H9 (cell line): ENCODE measurements at regions not wholly inside any gene's neighbourhood (a gene's known extent, or its start where the extent isn't known, plus 50 kb on each side); places are given as distances from the start of the nearest gene placed in this dataset.

Experiments
- DNase-seq: peaks from one replicate; pipeline ENCODE4 v3.0.0-alpha.2; 2017
- H2AFZ ChIP-seq: one replicate; pipeline ENCODE4 v1.6.1; 2013; ENCODE audit warnings: mild to moderate bottlenecking, low read length, control low read depth, moderate library complexity
- H2AK5ac ChIP-seq: 2 replicates; pipeline ENCODE4 v1.6.1; 2013; ENCODE audit warnings: low read length, control low read depth, mixed read lengths; ENCODE audit not compliant: insufficient read length
- H2BK120ac ChIP-seq: one replicate; pipeline ENCODE4 v1.6.1; 2013; ENCODE audit warnings: low read depth, mild to moderate bottlenecking, low read length, control low read depth, inconsistent platforms; ENCODE audit not compliant: poor library complexity, severe bottlenecking
- H2BK12ac ChIP-seq: 2 replicates; pipeline ENCODE4 v1.6.1; 2013; ENCODE audit warnings: low read length, control low read depth, mixed read lengths, low read depth; ENCODE audit not compliant: insufficient read length
- H2BK15ac ChIP-seq: 2 replicates; pipeline ENCODE4 v1.6.1; 2013; ENCODE audit warnings: low read depth, low read length, control low read depth
- H2BK20ac ChIP-seq: one replicate; pipeline ENCODE4 v1.6.1; 2013; ENCODE audit warnings: low read depth, mild to moderate bottlenecking, low read length, control low read depth, inconsistent platforms; ENCODE audit not compliant: poor library complexity, severe bottlenecking
- H2BK5ac ChIP-seq: 2 replicates; pipeline ENCODE4 v1.6.1; 2013; ENCODE audit warnings: low read length, control low read depth, mixed read lengths; ENCODE audit not compliant: insufficient read length
- H3K14ac ChIP-seq: 2 replicates; pipeline ENCODE4 v1.6.1; 2013; ENCODE audit warnings: low read length, control low read depth; ENCODE audit not compliant: insufficient read depth
- H3K18ac ChIP-seq: 2 replicates; pipeline ENCODE4 v1.6.1; 2013; ENCODE audit warnings: low read depth, mild to moderate bottlenecking, mixed read lengths, low read length, control low read depth; ENCODE audit not compliant: insufficient read length
- H3K23ac ChIP-seq: 2 replicates; pipeline ENCODE4 v1.6.1; 2013; ENCODE audit warnings: low read length, control low read depth, mixed read lengths, low read depth; ENCODE audit not compliant: insufficient read length
- H3K23me2 ChIP-seq: 2 replicates; pipeline ENCODE4 v1.6.1; 2013; ENCODE audit warnings: low read depth, mild to moderate bottlenecking, mixed read lengths, low read length, control low read depth; ENCODE audit not compliant: insufficient read length, poor library complexity, severe bottlenecking
- H3K27ac ChIP-seq: 2 replicates; pipeline ENCODE4 v1.5.1; 2013; ENCODE audit warnings: low read length, control low read depth, mixed read lengths, low read depth; ENCODE audit not compliant: insufficient read length
- H3K27me3 ChIP-seq: 2 replicates; pipeline ENCODE4 v1.6.1; 2013; ENCODE audit warnings: low read length, control low read depth, inconsistent platforms; ENCODE audit not compliant: insufficient read depth
- H3K4ac ChIP-seq: 2 replicates; pipeline ENCODE4 v1.6.1; 2013; ENCODE audit warnings: low read depth, mild to moderate bottlenecking, control low read depth, inconsistent platforms, low read length, moderate library complexity
- H3K4me1 ChIP-seq: 2 replicates; pipeline ENCODE4 v1.6.1; 2013; ENCODE audit warnings: low read length, control low read depth, inconsistent platforms; ENCODE audit not compliant: insufficient read depth
- H3K4me2 ChIP-seq: 2 replicates; pipeline ENCODE4 v1.6.1; 2013; ENCODE audit warnings: low read length, control low read depth, mixed read lengths; ENCODE audit not compliant: insufficient read length, insufficient read depth
- H3K56ac ChIP-seq: 2 replicates; pipeline ENCODE4 v1.6.1; 2013; ENCODE audit warnings: low read depth, mild to moderate bottlenecking, mixed read lengths, low read length, control low read depth; ENCODE audit not compliant: insufficient read length
- H3K79me1 ChIP-seq: 2 replicates; pipeline ENCODE4 v1.6.1; 2013; ENCODE audit warnings: low read depth, mild to moderate bottlenecking, moderate library complexity, low read length, control low read depth, inconsistent platforms; ENCODE audit not compliant: insufficient read depth, poor library complexity, severe bottlenecking
- H3K79me2 ChIP-seq: 2 replicates; pipeline ENCODE4 v1.6.1; 2013; ENCODE audit warnings: low read length, control low read depth, inconsistent platforms; ENCODE audit not compliant: insufficient read depth
- H3K9ac ChIP-seq: 2 replicates; pipeline ENCODE4 v1.6.1; 2013; ENCODE audit warnings: low read length, control low read depth, mixed read lengths; ENCODE audit not compliant: insufficient read length; ENCODE audit errors: extremely low read depth
- H3K9me3 ChIP-seq: one replicate; pipeline ENCODE4 v1.6.1; 2013; ENCODE audit warnings: low read depth, low read length, inconsistent platforms; ENCODE audit not compliant: control insufficient read depth
- H3T11ph ChIP-seq: one replicate; pipeline ENCODE4 v1.6.1; 2013; ENCODE audit warnings: mild to moderate bottlenecking, low read length, control low read depth, inconsistent platforms
- H4K20me1 ChIP-seq: one replicate; pipeline ENCODE4 v1.6.1; 2013; ENCODE audit not compliant: control insufficient read depth, insufficient read length, insufficient read depth
- H4K5ac ChIP-seq: 2 replicates; pipeline ENCODE4 v1.6.1; 2013; ENCODE audit warnings: low read depth, mild to moderate bottlenecking, mixed read lengths, low read length, control low read depth; ENCODE audit not compliant: insufficient read length
- H4K8ac ChIP-seq: replicated peaks from 2 replicates; pipeline ENCODE4 v1.6.1; 2013; ENCODE audit warnings: low read length, control low read depth, mixed read lengths, low read depth; ENCODE audit not compliant: insufficient read length
- H4K91ac ChIP-seq: 2 replicates; pipeline ENCODE4 v1.6.1; 2013; ENCODE audit warnings: low read depth, mild to moderate bottlenecking, moderate library complexity, mixed read lengths, low read length, control low read depth; ENCODE audit not compliant: insufficient read length
- H3K27ac Mint-ChIP-seq, 3 experiments: 2 replicates in 2 of 3; 3 replicates in 1 of 3; pipeline ENCODE4 v1.8.0; 2020 to 2021; ENCODE audit warnings: mixed read lengths in 3 of 3, mild to moderate bottlenecking in 1 of 3, moderate library complexity in 1 of 3
- H3K27me3 Mint-ChIP-seq: 2 replicates; pipeline ENCODE4 v1.8.0; 2021; ENCODE audit warnings: low read depth, mild to moderate bottlenecking, moderate library complexity, mixed read lengths
- H3K36me3 Mint-ChIP-seq, 3 experiments: 2 replicates in 2 of 3; 3 replicates in 1 of 3; pipeline ENCODE4 v1.8.0; 2020 to 2021; ENCODE audit warnings: low read depth in 3 of 3, mixed read lengths in 3 of 3; ENCODE audit not compliant: insufficient read depth in 1 of 3
- H3K4me1 Mint-ChIP-seq, 2 experiments: 2 replicates each; pipeline ENCODE4 v1.8.0; 2020; ENCODE audit warnings: mixed read lengths in 2 of 2
- H3K4me3 Mint-ChIP-seq, 2 experiments: 2 replicates in 1 of 2; 3 replicates in 1 of 2; pipeline ENCODE4 v1.8.0; 2020 to 2021; ENCODE audit warnings: mild to moderate bottlenecking in 2 of 2, mixed read lengths in 2 of 2, moderate library complexity in 1 of 2
- H3K9me3 Mint-ChIP-seq, 2 experiments: 2 replicates in 1 of 2; 3 replicates in 1 of 2; pipeline ENCODE4 v1.8.0; 2020; ENCODE audit warnings: mild to moderate bottlenecking in 2 of 2, mixed read lengths in 2 of 2, moderate library complexity in 1 of 2
- WGBS: extraction: QIAGEN DNeasy Blood & Tissue Kit; methylation state at CpG from one replicate; pipeline ENCODE4 v1.1.7; 2013; ENCODE audit warnings: missing lambda C conversion rate, low lambda C conversion rate, mixed read lengths; ENCODE audit not compliant: insufficient read length; ENCODE audit errors: extremely low coverage; 5-methylcytosine and 5-hydroxymethylcytosine counted together
- TF ChIP-seq, protein P1 (sequence below): fragments of 200-600 bp; sonication (generic); conservative IDR thresholded peaks from 3 replicates; pipeline ENCODE4 v1.8.0; 2021; ENCODE audit warnings: antibody characterized with exemption, mild to moderate bottlenecking

- Histone ChIP-seq H3K79me1 (no peaks in the 10 kb centered on the region), H2BK12ac (no peak overlapping the region), H3K9ac (no peak overlapping the region), H2AFZ (no peak overlapping the region), H3K27ac (no peak overlapping the region), H3K4me2 (no peak overlapping the region), H3K18ac (no peak overlapping the region), H3K4me1 (no peaks in the 10 kb centered on the region), H3K9me3 (no peaks in the 10 kb centered on the region), H3K4ac (no peak overlapping the region), H3K23ac (no peak overlapping the region), H2BK5ac (no peak overlapping the region), H4K20me1 (no peaks in the 10 kb centered on the region), H4K8ac (no peak overlapping the region), H3K79me2 (no peaks in the 10 kb centered on the region), H2BK120ac (no peak overlapping the region), H3T11ph (no peak overlapping the region), H3K27me3 (no peaks in the 10 kb centered on the region), H4K5ac (no peak overlapping the region), H3K23me2 (no peaks in the 10 kb centered on the region), H4K91ac (no peak overlapping the region), H2BK20ac (no peak overlapping the region), H3K14ac (no peak overlapping the region), H2AK5ac (no peak overlapping the region), H2BK15ac (no peak overlapping the region), H3K56ac (no peak overlapping the region)
- TF ChIP-seq, protein P1, sequence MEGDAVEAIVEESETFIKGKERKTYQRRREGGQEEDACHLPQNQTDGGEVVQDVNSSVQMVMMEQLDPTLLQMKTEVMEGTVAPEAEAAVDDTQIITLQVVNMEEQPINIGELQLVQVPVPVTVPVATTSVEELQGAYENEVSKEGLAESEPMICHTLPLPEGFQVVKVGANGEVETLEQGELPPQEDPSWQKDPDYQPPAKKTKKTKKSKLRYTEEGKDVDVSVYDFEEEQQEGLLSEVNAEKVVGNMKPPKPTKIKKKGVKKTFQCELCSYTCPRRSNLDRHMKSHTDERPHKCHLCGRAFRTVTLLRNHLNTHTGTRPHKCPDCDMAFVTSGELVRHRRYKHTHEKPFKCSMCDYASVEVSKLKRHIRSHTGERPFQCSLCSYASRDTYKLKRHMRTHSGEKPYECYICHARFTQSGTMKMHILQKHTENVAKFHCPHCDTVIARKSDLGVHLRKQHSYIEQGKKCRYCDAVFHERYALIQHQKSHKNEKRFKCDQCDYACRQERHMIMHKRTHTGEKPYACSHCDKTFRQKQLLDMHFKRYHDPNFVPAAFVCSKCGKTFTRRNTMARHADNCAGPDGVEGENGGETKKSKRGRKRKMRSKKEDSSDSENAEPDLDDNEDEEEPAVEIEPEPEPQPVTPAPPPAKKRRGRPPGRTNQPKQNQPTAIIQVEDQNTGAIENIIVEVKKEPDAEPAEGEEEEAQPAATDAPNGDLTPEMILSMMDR, result no peak
- H3K4me3 Mint-ChIP-seq, result no peak overlapping the region
- no peak for DNase-seq
- peaks cover 5 to 12% of the 10 kb centered on the region in 2 experiments; a peak in 3 of 4 replicates for H3K4me1 Mint-ChIP-seq
- peak overlapping the region in 1 of 3 experiments; percentile 75; a peak in 1 of 7 replicates for H3K27ac Mint-ChIP-seq
- no peaks in the 10 kb centered on the region for H3K9me3 Mint-ChIP-seq
- WGBS, result no CpG with 5 or more reads among the region's 4 CpGs
- no peaks in the 10 kb centered on the region for H3K36me3 Mint-ChIP-seq
- no peaks in the 10 kb centered on the region for H3K27me3 Mint-ChIP-seq
These were observed 126.8 kb upstream of the OBI1 start for GRCh38 chr13:78785764-78786163.
